Ovary (tissue), 3 donors: ENCODE measurements at regions not wholly inside any gene's neighbourhood (a gene's known extent, or its start where the extent isn't known, plus 50 kb on each side); places are given as distances from the start of the nearest gene placed in this dataset.

ENCODE experiments used
- CTCF ChIP-seq, 3 donors: fragments of 450-650 bp in 2 of 3; fragments of 200-600 bp in 1 of 3; IDR thresholded peaks; one replicate each; pipeline versions ENCODE4 v1.5.1 to v1.8.0; 2016 to 2022; ENCODE audit warnings: antibody characterized with exemption in 3 of 3, mild to moderate bottlenecking in 1 of 3
- POLR2A ChIP-seq: fragments of 450-650 bp; IDR thresholded peaks from one replicate; pipeline ENCODE4 v1.6.1; 2017; ENCODE audit warnings: antibody characterized with exemption, mild to moderate bottlenecking, moderate library complexity
- donor health status: DM: no; HTN: no; CAD: no.

GRCh38 chr3:98972720-98973119 lies 71.2 kb upstream of the DCBLD2 start:
- no peak for TF ChIP-seq CTCF (IDR thresholded peaks at IDR 0.05)
- no peak for TF ChIP-seq POLR2A
